Testis (tissue), 2 donors: ENCODE measurements at regions not wholly inside any gene's neighbourhood (a gene's known extent, or its start where the extent isn't known, plus 50 kb on each side); places are given as distances from the start of the nearest gene placed in this dataset.

ENCODE experiments used
- CTCF ChIP-seq, 3 experiments: fragments of 450-650 bp in 2 of 3; fragments of 200-600 bp in 1 of 3; sonication (generic) in 1 of 3; IDR thresholded peaks; one replicate each; pipeline ENCODE4 v1.5.1; 2016 to 2019; ENCODE audit warnings: antibody characterized with exemption in 3 of 3, mild to moderate bottlenecking in 2 of 3, moderate library complexity in 1 of 3
- POLR2A ChIP-seq: fragments of 450-650 bp; IDR thresholded peaks from one replicate; pipeline ENCODE4 v1.6.1; 2017; ENCODE audit warnings: antibody characterized with exemption, mild to moderate bottlenecking, moderate library complexity

GRCh38 chr20:60407011-60407771 is 449.0 kb downstream of the CDH26 start:
- TF ChIP-seq CTCF (IDR thresholded peaks at IDR 0.05) (no peak), POLR2A (no peak)
